Natural killer cell (primary cell): ENCODE measurements at regions not wholly inside any gene's neighbourhood (a gene's known extent, or its start where the extent isn't known, plus 50 kb on each side); places are given as distances from the start of the nearest gene placed in this dataset.

Experiments used
- ATAC-seq, 3 donors: fragments of 150-1000 bp in 2 of 3; fragments of 200-7000 bp in 1 of 3; cut with Tn5 transposase; 1 replicate in 1 of 3; 2 replicates in 2 of 3; pipeline ENCODE4 v1.10.0; 2021; ENCODE audit warnings: mild to moderate bottlenecking in 2 of 3, moderate library complexity in 2 of 3
- DNase-seq, 2 donors: peaks; one replicate each; pipeline versions ENCODE4 v3.0.0 to v3.0.0-alpha.2; 2013 to 2021; ENCODE audit warnings: mixed read lengths in 1 of 2
- H3K27ac ChIP-seq: one replicate; pipeline ENCODE4 v1.5.1; 2013; ENCODE audit warnings: mild to moderate bottlenecking, low read length
- H3K27me3 ChIP-seq: one replicate; pipeline ENCODE4 v1.6.1; 2013; ENCODE audit warnings: low read length; ENCODE audit not compliant: control insufficient read depth, insufficient read depth
- H3K36me3 ChIP-seq: one replicate; pipeline ENCODE4 v1.6.1; 2013; ENCODE audit warnings: low read length; ENCODE audit not compliant: control insufficient read depth, insufficient read depth
- H3K4me1 ChIP-seq: one replicate; pipeline ENCODE4 v1.6.1; 2013; ENCODE audit warnings: low read length; ENCODE audit not compliant: control insufficient read depth, insufficient read depth
- H3K4me3 ChIP-seq: one replicate; pipeline ENCODE4 v1.5.1; 2013; ENCODE audit warnings: low read length
- H3K9me3 ChIP-seq: one replicate; pipeline ENCODE4 v1.6.1; 2013; ENCODE audit warnings: low read length; ENCODE audit not compliant: control insufficient read depth, insufficient read depth
- H3K27ac Mint-ChIP-seq, 2 donors: one replicate each; pipeline ENCODE4 v1.8.0; 2022; ENCODE audit warnings: mild to moderate bottlenecking in 2 of 2, mixed read lengths in 2 of 2, moderate library complexity in 1 of 2
- H3K27me3 Mint-ChIP-seq, 2 donors: one replicate each; pipeline ENCODE4 v1.8.0; 2022; ENCODE audit warnings: low read depth in 2 of 2, mixed read lengths in 2 of 2
- H3K36me3 Mint-ChIP-seq: one replicate; pipeline ENCODE4 v1.8.0; 2022; ENCODE audit warnings: mixed read lengths
- H3K4me1 Mint-ChIP-seq, 2 donors: one replicate each; pipeline ENCODE4 v1.8.0; 2022; ENCODE audit warnings: mixed read lengths in 2 of 2
- H3K4me3 Mint-ChIP-seq: one replicate; pipeline ENCODE4 v1.8.0; 2022; ENCODE audit warnings: mild to moderate bottlenecking, moderate library complexity, mixed read lengths
- H3K9me3 Mint-ChIP-seq, 2 donors: one replicate each; pipeline ENCODE4 v1.8.0; 2022; ENCODE audit warnings: mixed read lengths in 2 of 2
- CTCF ChIP-seq: fragments of 200-600 bp; IDR thresholded peaks from one replicate; pipeline ENCODE4 v1.8.0; 2022; ENCODE audit warnings: antibody characterized with exemption
- WGBS: methylation state at CpG from one replicate; pipeline ENCODE4 v1.1.7; 2013; ENCODE audit warnings: missing lambda C conversion rate; ENCODE audit not compliant: insufficient coverage; 5-methylcytosine and 5-hydroxymethylcytosine counted together
- intact Hi-C: fragments of 100-400 bp; cut with micrococcal nuclease; formaldehyde crosslinking; loops from one replicate; pipeline ENCODE4 v1.14.2; 2022

GRCh38 chr1:82932727-82933126, 1066.2 kb downstream of the TTLL7 start:
- Mint-ChIP-seq H3K4me3 (no peak overlapping the region), H3K27me3 (no peaks in the 10 kb centered on the region), H3K9me3 (peaks cover 11 to 29% of the 10 kb centered on the region in 2 donors), H3K27ac (no peak overlapping the region), H3K4me1 (peaks cover 4% of the 10 kb centered on the region in 2 donors), H3K36me3 (no peaks in the 10 kb centered on the region)
- no peak for TF ChIP-seq CTCF
- no peaks in the 10 kb centered on the region for H3K4me1 ChIP-seq
- no peak for DNase-seq
- no peaks in the 10 kb centered on the region for H3K36me3 ChIP-seq
- H3K27ac ChIP-seq: no peak overlapping the region
- no peaks in the 10 kb centered on the region for H3K27me3 ChIP-seq
- no peak for ATAC-seq
- H3K9me3 ChIP-seq: no peaks in the 10 kb centered on the region
- no CpG with 5 or more reads among the region's 2 CpGs for WGBS
- no peak overlapping the region for H3K4me3 ChIP-seq
- intact Hi-C loops: no loop called here

GRCh38 chr1:82932207-82932606, 1066.7 kb downstream of the TTLL7 start:
- DNase-seq (no peak), ATAC-seq (no peak)
- Histone ChIP-seq H3K9me3 (no peaks in the 10 kb centered on the region), H3K36me3 (no peaks in the 10 kb centered on the region), H3K27me3 (no peaks in the 10 kb centered on the region), H3K4me3 (no peak overlapping the region), H3K4me1 (no peaks in the 10 kb centered on the region), H3K27ac (no peak overlapping the region)
- H3K4me1 Mint-ChIP-seq: peaks cover 4% of the 10 kb centered on the region in 2 donors
- H3K36me3 Mint-ChIP-seq: no peaks in the 10 kb centered on the region
- intact Hi-C loops: no loop called here
- H3K27ac Mint-ChIP-seq: no peak overlapping the region
- H3K4me3 Mint-ChIP-seq: no peak overlapping the region
- H3K27me3 Mint-ChIP-seq: no peaks in the 10 kb centered on the region
- WGBS: 100% methylated on average over 1 of the region's 2 CpGs
- H3K9me3 Mint-ChIP-seq: peaks cover 9 to 29% of the 10 kb centered on the region in 2 donors
- TF ChIP-seq CTCF: no peak

GRCh38 chr1:82931006-82931405, 1067.9 kb downstream of the TTLL7 start:
- Histone ChIP-seq H3K4me1 (no peaks in the 10 kb centered on the region), H3K27me3 (no peaks in the 10 kb centered on the region), H3K36me3 (no peaks in the 10 kb centered on the region), H3K9me3 (no peaks in the 10 kb centered on the region), H3K4me3 (no peak overlapping the region), H3K27ac (no peak overlapping the region)
- H3K4me3 Mint-ChIP-seq: no peak overlapping the region
- no peak for TF ChIP-seq CTCF
- ATAC-seq (peak in 1 of 3 donors; percentile 37), DNase-seq (no peak)
- intact Hi-C loops: no loop called here
- no peaks in the 10 kb centered on the region for H3K27me3 Mint-ChIP-seq
- no peaks in the 10 kb centered on the region for H3K36me3 Mint-ChIP-seq
- peaks cover 7 to 27% of the 10 kb centered on the region in 2 donors for H3K9me3 Mint-ChIP-seq
- H3K4me1 Mint-ChIP-seq: peaks cover 4% of the 10 kb centered on the region in 2 donors
- H3K27ac Mint-ChIP-seq: no peak overlapping the region

GRCh38 chr1:82927753-82928152, 1071.2 kb downstream of the TTLL7 start:
- H3K9me3 Mint-ChIP-seq: peaks cover 4 to 15% of the 10 kb centered on the region in 2 donors
- Histone ChIP-seq H3K27me3 (no peaks in the 10 kb centered on the region), H3K4me1 (no peaks in the 10 kb centered on the region), H3K4me3 (no peak overlapping the region), H3K9me3 (no peaks in the 10 kb centered on the region), H3K27ac (no peak overlapping the region), H3K36me3 (no peaks in the 10 kb centered on the region)
- ATAC-seq (no peak), DNase-seq (no peak)
- TF ChIP-seq CTCF: no peak
- intact Hi-C loops: no loop called here
- no peaks in the 10 kb centered on the region for H3K36me3 Mint-ChIP-seq
- H3K4me3 Mint-ChIP-seq: no peak overlapping the region
- no peaks in the 10 kb centered on the region for H3K27me3 Mint-ChIP-seq
- peaks cover 4% of the 10 kb centered on the region in 2 donors for H3K4me1 Mint-ChIP-seq
- 64% methylated on average over 1 of the region's 1 CpG for WGBS
- H3K27ac Mint-ChIP-seq: no peak overlapping the region
